Activated CD4-positive, CD25-positive, alpha-beta regulatory T cell treated with anti-CD3 and anti-CD28 coated beads, Interleukin-2, amount 50 U/mL, for 24 hours (primary cell): ENCODE measurements at regions not wholly inside any gene's neighbourhood (a gene's known extent, or its start where the extent isn't known, plus 50 kb on each side); places are given as distances from the start of the nearest gene placed in this dataset.

Experiments
- ATAC-seq, 2 donors: fragments of 150-1000 bp; cut with Tn5 transposase; one replicate each; pipeline ENCODE4 v1.10.0; 2021; ENCODE audit warnings: mild to moderate bottlenecking in 1 of 2, moderate library complexity in 1 of 2

GRCh38 chr1:184813528-184814089, 59.0 kb upstream of the EDEM3 start:
- ATAC-seq = no peak

GRCh38 chr1:184811439-184812111, 56.9 kb upstream of the EDEM3 start:
- no peak for ATAC-seq

GRCh38 chr1:184810735-184811343, 56.2 kb upstream of the EDEM3 start:
- ATAC-seq = no peak

- ATAC-seq = no peak
These were observed 51.7 kb upstream of the EDEM3 start for GRCh38 chr1:184806296-184806721.

- peak; percentile 91 to 97 for ATAC-seq
These were observed 51.1 kb upstream of the EDEM3 start for GRCh38 chr1:184805667-184806295.
